A673 (cell line): ENCODE measurements at regions not wholly inside any gene's neighbourhood (a gene's known extent, or its start where the extent isn't known, plus 50 kb on each side); places are given as distances from the start of the nearest gene placed in this dataset.
"Not testable (repeated sequence)": the region's sequence is repeated elsewhere in the genome, so short reads cannot be mapped to it uniquely, and the experiment has no call there.

Source experiments
- CTCF ChIP-seq: fragments of 300-800, 200-600 bp; sonication (generic); conservative IDR thresholded peaks from 2 replicates; pipeline ENCODE4 v1.5.1; 2017; ENCODE audit warnings: low read depth, mild to moderate bottlenecking, antibody characterized with exemption, low read length, moderate library complexity, mixed read lengths
- EZH2 ChIP-seq: fragments of 200-600 bp; sonication (generic); IDR thresholded peaks from 2 replicates; pipeline ENCODE4 v1.6.1; 2017; ENCODE audit warnings: borderline replicate concordance, low read depth, mild to moderate bottlenecking, mixed read lengths, antibody characterized with exemption, low read length; ENCODE audit not compliant: poor library complexity, severe bottlenecking

- TF ChIP-seq CTCF: peak; percentile 48
- not testable (repeated sequence) for TF ChIP-seq EZH2
These were observed 271.8 kb downstream of the ZNF37A start for GRCh38 chr10:38365917-38366316.
